Right lobe of liver (tissue), 4 donors: ENCODE measurements at regions not wholly inside any gene's neighbourhood (a gene's known extent, or its start where the extent isn't known, plus 50 kb on each side); places are given as distances from the start of the nearest gene placed in this dataset.

ENCODE experiments used
- POLR2A ChIP-seq: fragments of 450-650 bp; IDR thresholded peaks from one replicate; pipeline ENCODE4 v1.6.1; 2017; ENCODE audit warnings: antibody characterized with exemption, mild to moderate bottlenecking
- TF ChIP-seq, protein P1 (sequence below), 4 donors: fragments of 200-600 bp in 3 of 4; fragments of 450-650 bp in 1 of 4; IDR thresholded peaks; one replicate each; pipeline versions ENCODE4 v1.5.1 to v1.8.0; 2016 to 2022; ENCODE audit warnings: antibody characterized with exemption in 4 of 4, mild to moderate bottlenecking in 2 of 4
- donor health status: DM: no; HTN: no; CAD: no.
- donor health status: DM: no; HTN: no; CAD: no.
- donor health status: DM: no; HTN: yes; CAD: no.

GRCh38 chr19:33953023-33953422 lies 156.4 kb downstream of the KCTD15 start:
- no peak for TF ChIP-seq POLR2A
- TF ChIP-seq, protein P1, sequence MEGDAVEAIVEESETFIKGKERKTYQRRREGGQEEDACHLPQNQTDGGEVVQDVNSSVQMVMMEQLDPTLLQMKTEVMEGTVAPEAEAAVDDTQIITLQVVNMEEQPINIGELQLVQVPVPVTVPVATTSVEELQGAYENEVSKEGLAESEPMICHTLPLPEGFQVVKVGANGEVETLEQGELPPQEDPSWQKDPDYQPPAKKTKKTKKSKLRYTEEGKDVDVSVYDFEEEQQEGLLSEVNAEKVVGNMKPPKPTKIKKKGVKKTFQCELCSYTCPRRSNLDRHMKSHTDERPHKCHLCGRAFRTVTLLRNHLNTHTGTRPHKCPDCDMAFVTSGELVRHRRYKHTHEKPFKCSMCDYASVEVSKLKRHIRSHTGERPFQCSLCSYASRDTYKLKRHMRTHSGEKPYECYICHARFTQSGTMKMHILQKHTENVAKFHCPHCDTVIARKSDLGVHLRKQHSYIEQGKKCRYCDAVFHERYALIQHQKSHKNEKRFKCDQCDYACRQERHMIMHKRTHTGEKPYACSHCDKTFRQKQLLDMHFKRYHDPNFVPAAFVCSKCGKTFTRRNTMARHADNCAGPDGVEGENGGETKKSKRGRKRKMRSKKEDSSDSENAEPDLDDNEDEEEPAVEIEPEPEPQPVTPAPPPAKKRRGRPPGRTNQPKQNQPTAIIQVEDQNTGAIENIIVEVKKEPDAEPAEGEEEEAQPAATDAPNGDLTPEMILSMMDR (IDR thresholded peaks at IDR 0.05), result no peak
